ENCODE measurements at regions not wholly inside any gene's neighbourhood (a gene's known extent, or its start where the extent isn't known, plus 50 kb on each side); places are given as distances from the start of the nearest gene placed in this dataset.
"Not testable (repeated sequence)": the region's sequence is repeated elsewhere in the genome, so short reads cannot be mapped to it uniquely, and the experiment has no call there.

- no peaks in the 10 kb centered on the region for H3K9me3 Mint-ChIP-seq
- H3K27ac Mint-ChIP-seq = no peak overlapping the region
- no peak overlapping the region for H3K4me3 Mint-ChIP-seq
- POLR2A ChIA-PET = no interaction called here
- H3K36me3 Mint-ChIP-seq = no peaks in the 10 kb centered on the region
- H3K27me3 Mint-ChIP-seq = peaks cover 4% of the 10 kb centered on the region
- ATAC-seq (ENCODE audit: low read depth) (no peak), DNase-seq (no peak)
- no peaks in the 10 kb centered on the region for H3K4me1 Mint-ChIP-seq
Measured at GRCh38 chr6:18527836-18528743, 140.9 kb downstream of the RNF144B start.

- H3K4me1 Mint-ChIP-seq = no peaks in the 10 kb centered on the region
- DNase-seq (no peak), ATAC-seq (ENCODE audit: low read depth) (no peak)
- H3K36me3 Mint-ChIP-seq = no peaks in the 10 kb centered on the region
- H3K27ac Mint-ChIP-seq = no peak overlapping the region
- peaks cover 6% of the 10 kb centered on the region for H3K27me3 Mint-ChIP-seq
- POLR2A ChIA-PET = no interaction called here
- H3K4me3 Mint-ChIP-seq = no peak overlapping the region
- H3K9me3 Mint-ChIP-seq = no peaks in the 10 kb centered on the region
Measured at GRCh38 chr6:18530201-18530600, 143.1 kb downstream of the RNF144B start.

GRCh38 chr6:18532139-18532538, 145.0 kb downstream of the RNF144B start:
- H3K27ac Mint-ChIP-seq = no peak overlapping the region
- no peak overlapping the region for H3K4me3 Mint-ChIP-seq
- H3K4me1 Mint-ChIP-seq = no peaks in the 10 kb centered on the region
- POLR2A ChIA-PET = no interaction called here
- no peaks in the 10 kb centered on the region for H3K36me3 Mint-ChIP-seq
- H3K27me3 Mint-ChIP-seq = peaks cover 6% of the 10 kb centered on the region
- H3K9me3 Mint-ChIP-seq = no peaks in the 10 kb centered on the region
- no peak for ATAC-seq (ENCODE audit: low read depth)
- DNase-seq = no peak

- no peak overlapping the region for H3K4me3 Mint-ChIP-seq
- H3K36me3 Mint-ChIP-seq = no peaks in the 10 kb centered on the region
- ATAC-seq (ENCODE audit: low read depth) (no peak), DNase-seq (no peak)
- no peaks in the 10 kb centered on the region for H3K4me1 Mint-ChIP-seq
- H3K27me3 Mint-ChIP-seq = peaks cover 9% of the 10 kb centered on the region
- POLR2A ChIA-PET = no interaction called here
- no peak overlapping the region for H3K27ac Mint-ChIP-seq
- no peaks in the 10 kb centered on the region for H3K9me3 Mint-ChIP-seq
Measured at GRCh38 chr6:18533793-18534192, 146.6 kb downstream of the RNF144B start.

- POLR2A ChIA-PET = no interaction called here
- H3K4me3 Mint-ChIP-seq = no peak overlapping the region
- H3K9me3 Mint-ChIP-seq = no peaks in the 10 kb centered on the region
- ATAC-seq (ENCODE audit: low read depth) (no peak), DNase-seq (no peak)
- H3K27me3 Mint-ChIP-seq = peaks cover 14% of the 10 kb centered on the region
- H3K27ac Mint-ChIP-seq = no peak overlapping the region
- H3K36me3 Mint-ChIP-seq = no peaks in the 10 kb centered on the region
- no peaks in the 10 kb centered on the region for H3K4me1 Mint-ChIP-seq
Measured at GRCh38 chr6:18536591-18537055, 149.5 kb downstream of the RNF144B start.

GRCh38 chr6:18538315-18538714, 151.2 kb downstream of the RNF144B start:
- H3K27me3 Mint-ChIP-seq = peaks cover 12% of the 10 kb centered on the region

GRCh38 chr6:18543051-18543450, 155.9 kb downstream of the RNF144B start:
- Mint-ChIP-seq H3K27me3 (peaks cover 10% of the 10 kb centered on the region), H3K9me3 (peaks cover 4% of the 10 kb centered on the region), H3K4me1 (no peaks in the 10 kb centered on the region), H3K27ac (no peak overlapping the region), H3K4me3 (no peak overlapping the region), H3K36me3 (peaks cover 1% of the 10 kb centered on the region)
- ATAC-seq (ENCODE audit: low read depth) (no peak), DNase-seq (no peak)
- POLR2A ChIA-PET = no interaction called here

More at GRCh38 chr6:18538315-18538714, 151.2 kb downstream of the RNF144B start:
- ATAC-seq (ENCODE audit: low read depth) (no peak), DNase-seq (no peak)
- H3K36me3 Mint-ChIP-seq = no peaks in the 10 kb centered on the region
- H3K4me3 Mint-ChIP-seq = no peak overlapping the region
- POLR2A ChIA-PET = no interaction called here
- H3K27ac Mint-ChIP-seq = no peak overlapping the region
- no peaks in the 10 kb centered on the region for H3K4me1 Mint-ChIP-seq
- no peaks in the 10 kb centered on the region for H3K9me3 Mint-ChIP-seq

- H3K36me3 Mint-ChIP-seq; POLR2A ChIA-PET; H3K4me1 Mint-ChIP-seq; H3K27me3 Mint-ChIP-seq; DNase-seq; H3K9me3 Mint-ChIP-seq; ATAC-seq (ENCODE audit: low read depth); H3K4me3 Mint-ChIP-seq; H3K27ac Mint-ChIP-seq: not testable (repeated sequence)
Measured at GRCh38 chr6:18545142-18545541, 158.0 kb downstream of the RNF144B start.

GRCh38 chr6:18545726-18546125, 158.6 kb downstream of the RNF144B start:
- H3K9me3 Mint-ChIP-seq = peaks cover 4% of the 10 kb centered on the region
- H3K27ac Mint-ChIP-seq = no peak overlapping the region
- no peak for ATAC-seq (ENCODE audit: low read depth)
- no peak overlapping the region for H3K4me3 Mint-ChIP-seq
- H3K36me3 Mint-ChIP-seq = peaks cover 1% of the 10 kb centered on the region
- DNase-seq = no peak
- POLR2A ChIA-PET = no interaction called here
- peaks cover 4% of the 10 kb centered on the region for H3K27me3 Mint-ChIP-seq
- H3K4me1 Mint-ChIP-seq = no peaks in the 10 kb centered on the region

GRCh38 chr6:18550119-18550518, 163.0 kb downstream of the RNF144B start:
- H3K4me1 Mint-ChIP-seq = no peaks in the 10 kb centered on the region
- DNase-seq = no peak
- ATAC-seq (ENCODE audit: low read depth) = no peak
- H3K9me3 Mint-ChIP-seq = no peaks in the 10 kb centered on the region
- POLR2A ChIA-PET = no interaction called here
- no peak overlapping the region for H3K4me3 Mint-ChIP-seq
- H3K27ac Mint-ChIP-seq = no peak overlapping the region
- no peaks in the 10 kb centered on the region for H3K27me3 Mint-ChIP-seq
- peaks cover 1% of the 10 kb centered on the region for H3K36me3 Mint-ChIP-seq

GRCh38 chr6:18551228-18551627, 164.1 kb downstream of the RNF144B start:
- Mint-ChIP-seq H3K4me3 (no peak overlapping the region), H3K4me1 (no peaks in the 10 kb centered on the region), H3K9me3 (no peaks in the 10 kb centered on the region), H3K27ac (no peak overlapping the region), H3K36me3 (no peaks in the 10 kb centered on the region), H3K27me3 (peaks cover 5% of the 10 kb centered on the region)
- DNase-seq (no peak), ATAC-seq (ENCODE audit: low read depth) (no peak)
- POLR2A ChIA-PET = no interaction called here

- no peaks in the 10 kb centered on the region for H3K4me1 Mint-ChIP-seq
- H3K36me3 Mint-ChIP-seq = no peaks in the 10 kb centered on the region
- no peak for DNase-seq
- H3K9me3 Mint-ChIP-seq = no peaks in the 10 kb centered on the region
- POLR2A ChIA-PET = interaction anchor here (0.7 kb wide), 1 partner anchor 209 kb away, joined by 3 read pairs; no protein-coding TSS in a partner anchor
- H3K27ac Mint-ChIP-seq = no peak overlapping the region
- H3K27me3 Mint-ChIP-seq = peaks cover 11% of the 10 kb centered on the region
- H3K4me3 Mint-ChIP-seq = no peak overlapping the region
- ATAC-seq (ENCODE audit: low read depth) = no peak
Measured at GRCh38 chr6:18555750-18556149, 168.6 kb downstream of the RNF144B start.

GRCh38 chr6:18561037-18561750, 174.0 kb downstream of the RNF144B start:
- Mint-ChIP-seq H3K27me3 (peaks cover 20% of the 10 kb centered on the region), H3K27ac (no peak overlapping the region), H3K36me3 (no peaks in the 10 kb centered on the region), H3K9me3 (no peaks in the 10 kb centered on the region), H3K4me3 (no peak overlapping the region), H3K4me1 (no peaks in the 10 kb centered on the region)
- POLR2A ChIA-PET = no interaction called here
- no peak for DNase-seq
- no peak for ATAC-seq (ENCODE audit: low read depth)

- POLR2A ChIA-PET = no interaction called here
- ATAC-seq (ENCODE audit: low read depth) (no peak), DNase-seq (no peak)
- Mint-ChIP-seq H3K36me3 (no peaks in the 10 kb centered on the region), H3K4me1 (no peaks in the 10 kb centered on the region), H3K27me3 (peaks cover 18% of the 10 kb centered on the region), H3K4me3 (no peak overlapping the region), H3K9me3 (peaks cover 2% of the 10 kb centered on the region), H3K27ac (no peak overlapping the region)
Measured at GRCh38 chr6:18562726-18563125, 175.6 kb downstream of the RNF144B start.

Measured in activated naive CD8-positive, alpha-beta T cell treated with anti-CD3 and anti-CD28 coated beads, Interleukin-2, amount 10 ng/mL, durations not matched to agents 7 days and 5 days (primary cell).